ENCODE measurements at regions not wholly inside any gene's neighbourhood (a gene's known extent, or its start where the extent isn't known, plus 50 kb on each side); places are given as distances from the start of the nearest gene placed in this dataset.

DNA sequence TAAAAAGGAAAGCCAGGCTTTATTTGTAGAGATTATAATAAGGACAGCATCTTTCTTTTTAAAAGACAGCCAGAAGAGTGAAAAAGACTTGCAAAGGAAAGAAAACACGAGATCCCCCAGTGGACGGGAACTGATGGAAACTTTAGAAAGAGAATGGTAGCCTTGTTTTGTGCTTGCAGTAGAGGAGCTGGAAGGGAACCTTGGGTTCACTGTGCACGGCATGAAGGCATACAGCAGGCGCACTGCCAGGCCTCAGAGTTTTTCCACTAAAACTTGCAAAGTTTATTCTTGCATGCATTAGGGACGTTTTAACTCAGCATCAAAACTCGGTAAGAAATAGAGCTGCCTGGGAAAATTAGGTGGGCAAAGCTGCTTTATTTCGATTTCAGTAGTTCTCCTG, 248.6 kb downstream of the IRX1 start:
- no peaks in the 10 kb centered on the region for H3K27me3 Mint-ChIP-seq
- H3K9me3 ChIP-seq (ENCODE audit: control insufficient read depth in 2 of 3, low read length in 3 of 3): no peaks in the 10 kb centered on the region
- POLR2A ChIA-PET: no interaction called here
- no peaks in the 10 kb centered on the region for H3K27me3 ChIP-seq (ENCODE audit: control insufficient read depth in 2 of 2, insufficient read depth in 2 of 2, low read length in 2 of 2)
- H3K36me3 ChIP-seq (ENCODE audit: control insufficient read depth in 2 of 3, insufficient read depth in 3 of 3, low read length in 3 of 3): no peaks in the 10 kb centered on the region
- H3K27ac Mint-ChIP-seq: no peak overlapping the region
- intact Hi-C loops (cut with micrococcal nuclease): no loop called here
- H3K36me3 Mint-ChIP-seq: no peaks in the 10 kb centered on the region
- no peak overlapping the region for H3K4me3 Mint-ChIP-seq
- CTCF ChIA-PET: no interaction called here
- ATAC-seq: no peak
- H3K9me3 Mint-ChIP-seq: peaks cover 0 to 11% (median 0%) of the 10 kb centered on the region in 11 donors
- no peak for DNase-seq
- no peaks in the 10 kb centered on the region for H3K4me1 Mint-ChIP-seq
- no peaks in the 10 kb centered on the region for H3K4me1 ChIP-seq (ENCODE audit: control insufficient read depth in 2 of 2, insufficient read depth in 2 of 2, low read length in 2 of 2)
- no peak overlapping the region for H3K27ac ChIP-seq (ENCODE audit: low read depth, low read length)
- H3K4me3 ChIP-seq (ENCODE audit: low read length): no peak overlapping the region

DNA sequence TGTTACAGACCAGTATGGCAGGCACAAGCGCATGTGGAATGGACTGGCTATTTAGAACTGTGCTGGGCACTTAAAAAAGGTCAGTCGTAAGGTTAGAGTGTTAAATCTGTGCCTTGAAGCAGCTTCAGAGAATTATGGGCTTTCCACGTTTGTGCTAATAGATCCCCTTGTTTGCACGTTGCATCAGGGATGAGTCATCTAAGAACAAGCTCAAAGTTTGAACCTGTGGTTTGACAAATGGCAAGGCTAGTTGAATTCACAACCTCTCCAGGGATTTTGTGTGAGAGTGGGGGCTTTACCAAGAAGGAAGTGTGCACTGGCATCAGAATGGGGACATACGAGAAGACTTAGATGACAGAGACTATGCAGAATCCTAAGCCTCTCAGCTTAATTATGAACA, 249.6 kb downstream of the IRX1 start:
- ATAC-seq (no peak), DNase-seq (no peak)
- no peak overlapping the region for H3K4me3 Mint-ChIP-seq
- intact Hi-C loops (cut with micrococcal nuclease): no loop called here
- H3K27me3 Mint-ChIP-seq: no peaks in the 10 kb centered on the region
- POLR2A ChIA-PET: no interaction called here
- no peaks in the 10 kb centered on the region for H3K4me1 ChIP-seq (ENCODE audit: control insufficient read depth in 2 of 2, insufficient read depth in 2 of 2, low read length in 2 of 2)
- no peak overlapping the region for H3K27ac Mint-ChIP-seq
- no peak overlapping the region for H3K27ac ChIP-seq (ENCODE audit: low read depth, low read length)
- no peaks in the 10 kb centered on the region for H3K9me3 ChIP-seq (ENCODE audit: control insufficient read depth in 2 of 3, low read length in 3 of 3)
- CTCF ChIA-PET: no interaction called here
- H3K27me3 ChIP-seq (ENCODE audit: control insufficient read depth in 2 of 2, insufficient read depth in 2 of 2, low read length in 2 of 2): no peaks in the 10 kb centered on the region
- H3K4me1 Mint-ChIP-seq: no peaks in the 10 kb centered on the region
- H3K36me3 Mint-ChIP-seq: no peaks in the 10 kb centered on the region
- H3K9me3 Mint-ChIP-seq: peaks cover 0 to 11% (median 0%) of the 10 kb centered on the region in 11 donors
- no peaks in the 10 kb centered on the region for H3K36me3 ChIP-seq (ENCODE audit: control insufficient read depth in 2 of 3, insufficient read depth in 3 of 3, low read length in 3 of 3)
- H3K4me3 ChIP-seq (ENCODE audit: low read length): no peak overlapping the region

DNA sequence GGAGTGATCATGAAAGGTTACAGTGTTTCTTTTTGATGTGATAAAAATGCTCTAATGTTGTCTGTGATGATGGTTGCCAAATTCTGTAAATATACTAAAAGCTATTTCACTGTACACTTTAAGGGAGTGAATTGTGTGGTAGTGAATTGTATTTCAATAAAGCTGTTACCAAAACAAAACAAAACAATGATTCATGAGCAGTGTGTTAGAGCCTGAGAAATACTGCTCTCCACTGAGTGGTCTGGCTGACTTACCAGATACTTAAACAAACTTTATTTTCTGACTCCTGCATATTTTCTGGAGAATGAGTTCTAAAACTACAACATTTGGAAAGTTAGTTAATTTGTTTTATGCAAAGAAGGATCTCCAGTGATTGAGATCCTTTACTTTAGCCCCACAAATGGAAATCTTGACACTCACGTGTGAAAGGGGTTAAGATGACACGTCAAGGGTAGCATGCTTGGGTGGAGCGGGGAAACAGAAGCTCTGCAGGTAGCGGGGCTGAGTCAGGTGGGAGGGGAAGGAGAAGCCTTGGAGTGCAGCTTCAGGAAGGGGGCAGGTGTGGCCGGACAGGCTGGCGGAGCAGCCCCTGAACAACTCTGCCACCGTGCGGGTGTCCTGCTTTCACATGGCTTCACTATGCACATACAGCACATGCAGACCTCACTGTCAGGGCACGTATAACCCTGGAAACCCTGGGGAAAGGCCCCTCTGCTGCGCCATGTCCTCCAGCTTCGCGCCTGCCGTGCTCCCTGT, 256.7 kb downstream of the IRX1 start:
- no peaks in the 10 kb centered on the region for H3K9me3 ChIP-seq (ENCODE audit: control insufficient read depth in 2 of 3, low read length in 3 of 3)
- H3K27ac ChIP-seq (ENCODE audit: low read depth, low read length): no peak overlapping the region
- Mint-ChIP-seq H3K4me1 (no peaks in the 10 kb centered on the region), H3K9me3 (peaks cover 0 to 5% (median 0%) of the 10 kb centered on the region in 11 donors), H3K27me3 (peaks cover 0 to under 1% (median 0%) of the 10 kb centered on the region in 5 donors), H3K27ac (no peak overlapping the region), H3K36me3 (no peaks in the 10 kb centered on the region), H3K4me3 (no peak overlapping the region)
- no peaks in the 10 kb centered on the region for H3K36me3 ChIP-seq (ENCODE audit: control insufficient read depth in 2 of 3, insufficient read depth in 3 of 3, low read length in 3 of 3)
- H3K4me3 ChIP-seq (ENCODE audit: low read length): no peak overlapping the region
- no peaks in the 10 kb centered on the region for H3K27me3 ChIP-seq (ENCODE audit: control insufficient read depth in 2 of 2, insufficient read depth in 2 of 2, low read length in 2 of 2)
- no peaks in the 10 kb centered on the region for H3K4me1 ChIP-seq (ENCODE audit: control insufficient read depth in 2 of 2, insufficient read depth in 2 of 2, low read length in 2 of 2)
- no peak for ATAC-seq
- no peak for DNase-seq
- intact Hi-C loops (cut with micrococcal nuclease): no loop called here
- ChIA-PET POLR2A (no interaction called here), CTCF (no interaction called here)

DNA sequence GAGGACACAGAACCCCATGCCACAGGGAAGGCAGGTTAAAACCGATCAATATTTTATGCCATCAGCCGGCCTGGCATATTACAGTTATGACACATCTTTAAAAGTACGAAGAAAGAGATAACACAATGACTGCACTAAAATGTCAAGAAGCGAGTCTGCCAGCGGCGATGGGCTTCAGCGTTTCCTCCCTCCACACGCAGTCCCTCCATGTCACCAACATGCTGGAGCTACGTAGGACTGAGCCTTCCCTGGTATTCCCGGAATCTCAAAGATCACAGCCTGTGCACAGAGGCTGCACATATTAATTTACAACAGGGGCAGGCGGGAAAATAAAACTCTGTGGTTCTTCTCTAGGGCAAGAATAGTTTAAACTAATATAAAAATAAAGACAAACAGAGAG, 257.7 kb downstream of the IRX1 start:
- DNase-seq (no peak), ATAC-seq (no peak)
- ChIA-PET POLR2A (no interaction called here), CTCF (no interaction called here)
- H3K27ac Mint-ChIP-seq: no peak overlapping the region
- H3K36me3 Mint-ChIP-seq: no peaks in the 10 kb centered on the region
- Histone ChIP-seq H3K4me3 (ENCODE audit: low read length) (no peak overlapping the region), H3K9me3 (ENCODE audit: control insufficient read depth in 2 of 3, low read length in 3 of 3) (no peaks in the 10 kb centered on the region), H3K27me3 (ENCODE audit: control insufficient read depth in 2 of 2, insufficient read depth in 2 of 2, low read length in 2 of 2) (no peaks in the 10 kb centered on the region), H3K36me3 (ENCODE audit: control insufficient read depth in 2 of 3, insufficient read depth in 3 of 3, low read length in 3 of 3) (no peaks in the 10 kb centered on the region), H3K27ac (ENCODE audit: low read depth, low read length) (no peak overlapping the region), H3K4me1 (ENCODE audit: control insufficient read depth in 2 of 2, insufficient read depth in 2 of 2, low read length in 2 of 2) (no peaks in the 10 kb centered on the region)
- intact Hi-C loops (cut with micrococcal nuclease): no loop called here
- H3K9me3 Mint-ChIP-seq: peaks cover 0 to 5% (median 0%) of the 10 kb centered on the region in 11 donors
- no peaks in the 10 kb centered on the region for H3K4me1 Mint-ChIP-seq
- peaks cover 0 to 5% (median 0%) of the 10 kb centered on the region in 5 donors for H3K27me3 Mint-ChIP-seq
- no peak overlapping the region for H3K4me3 Mint-ChIP-seq

DNA sequence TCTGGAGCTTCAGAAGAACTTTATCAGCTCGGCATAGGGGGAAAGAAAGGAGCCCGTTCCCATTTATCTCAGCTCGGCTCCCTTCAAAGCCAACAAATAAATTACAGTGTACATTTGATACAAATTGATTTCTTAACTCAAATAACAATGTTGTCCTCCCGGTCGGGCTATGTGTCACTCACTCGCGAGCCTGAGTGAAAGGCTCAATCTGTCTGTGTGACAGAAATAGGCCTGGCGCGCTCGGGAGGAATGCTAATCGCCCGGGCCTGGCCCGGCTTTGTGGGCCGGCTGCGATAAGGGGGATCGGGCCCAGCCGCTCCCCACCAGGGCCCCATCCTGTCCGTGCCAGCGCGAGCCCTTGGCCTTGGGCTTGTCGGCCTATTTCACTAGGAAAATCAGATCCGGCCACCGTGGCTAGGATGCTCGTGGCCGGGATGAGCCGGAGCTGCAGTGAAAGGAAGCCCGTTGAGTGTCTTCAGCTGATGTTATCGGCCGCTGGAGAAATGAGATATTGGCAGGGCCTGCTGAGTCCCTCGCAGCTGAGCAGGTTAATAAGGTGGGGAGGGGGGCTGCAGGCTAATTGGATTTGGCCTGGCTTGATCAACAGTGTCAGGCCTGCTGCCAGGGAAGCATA, 258.7 kb downstream of the IRX1 start:
- DNase-seq (no peak), ATAC-seq (no peak)
- Mint-ChIP-seq H3K36me3 (no peaks in the 10 kb centered on the region), H3K4me1 (no peaks in the 10 kb centered on the region), H3K9me3 (peaks cover 0 to 5% (median 2%) of the 10 kb centered on the region in 11 donors), H3K27ac (no peak overlapping the region), H3K27me3 (peaks cover 0 to 5% (median 0%) of the 10 kb centered on the region in 5 donors), H3K4me3 (no peak overlapping the region)
- no peak overlapping the region for H3K27ac ChIP-seq (ENCODE audit: low read depth, low read length)
- H3K4me1 ChIP-seq (ENCODE audit: control insufficient read depth in 2 of 2, insufficient read depth in 2 of 2, low read length in 2 of 2): no peaks in the 10 kb centered on the region
- H3K27me3 ChIP-seq (ENCODE audit: control insufficient read depth in 2 of 2, insufficient read depth in 2 of 2, low read length in 2 of 2): no peaks in the 10 kb centered on the region
- no peak overlapping the region for H3K4me3 ChIP-seq (ENCODE audit: low read length)
- ChIA-PET POLR2A (no interaction called here), CTCF (no interaction called here)
- no peaks in the 10 kb centered on the region for H3K9me3 ChIP-seq (ENCODE audit: control insufficient read depth in 2 of 3, low read length in 3 of 3)
- intact Hi-C loops (cut with micrococcal nuclease): no loop called here
- no peaks in the 10 kb centered on the region for H3K36me3 ChIP-seq (ENCODE audit: control insufficient read depth in 2 of 3, insufficient read depth in 3 of 3, low read length in 3 of 3)

DNA sequence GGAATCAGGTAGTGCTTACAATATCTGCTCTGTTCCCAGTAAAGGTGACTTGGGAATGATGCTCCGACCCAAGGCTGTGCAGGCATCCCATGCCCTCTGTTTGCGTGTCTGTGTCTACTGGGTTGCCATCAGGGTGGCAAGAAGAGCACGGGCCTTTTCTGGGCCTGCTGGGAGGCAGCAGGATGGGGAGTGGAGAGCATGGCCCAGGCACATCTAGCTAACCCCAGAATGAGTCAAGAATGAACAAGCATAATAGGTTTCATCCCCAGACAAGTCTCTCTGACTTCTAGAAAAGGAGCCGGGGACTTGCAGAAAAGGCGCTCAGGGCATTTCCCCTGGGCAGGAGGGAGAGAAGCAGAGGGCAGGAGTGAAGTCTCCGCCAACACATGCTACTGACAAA, 260.4 kb downstream of the IRX1 start:
- Histone ChIP-seq H3K36me3 (ENCODE audit: control insufficient read depth in 2 of 3, insufficient read depth in 3 of 3, low read length in 3 of 3) (no peaks in the 10 kb centered on the region), H3K27me3 (ENCODE audit: control insufficient read depth in 2 of 2, insufficient read depth in 2 of 2, low read length in 2 of 2) (no peaks in the 10 kb centered on the region), H3K27ac (ENCODE audit: low read depth, low read length) (no peak overlapping the region), H3K4me3 (ENCODE audit: low read length) (no peak overlapping the region), H3K4me1 (ENCODE audit: control insufficient read depth in 2 of 2, insufficient read depth in 2 of 2, low read length in 2 of 2) (no peaks in the 10 kb centered on the region), H3K9me3 (ENCODE audit: control insufficient read depth in 2 of 3, low read length in 3 of 3) (no peaks in the 10 kb centered on the region)
- DNase-seq (no peak), ATAC-seq (no peak)
- POLR2A ChIA-PET: no interaction called here
- no peak overlapping the region for H3K4me3 Mint-ChIP-seq
- H3K27ac Mint-ChIP-seq: no peak overlapping the region
- no peaks in the 10 kb centered on the region for H3K36me3 Mint-ChIP-seq
- intact Hi-C loops (cut with micrococcal nuclease): no loop called here
- CTCF ChIA-PET: no interaction called here
- no peaks in the 10 kb centered on the region for H3K4me1 Mint-ChIP-seq
- peaks cover 0 to 5% (median 0%) of the 10 kb centered on the region in 5 donors for H3K27me3 Mint-ChIP-seq
- peaks cover 0 to 8% (median 2%) of the 10 kb centered on the region in 11 donors for H3K9me3 Mint-ChIP-seq

DNA sequence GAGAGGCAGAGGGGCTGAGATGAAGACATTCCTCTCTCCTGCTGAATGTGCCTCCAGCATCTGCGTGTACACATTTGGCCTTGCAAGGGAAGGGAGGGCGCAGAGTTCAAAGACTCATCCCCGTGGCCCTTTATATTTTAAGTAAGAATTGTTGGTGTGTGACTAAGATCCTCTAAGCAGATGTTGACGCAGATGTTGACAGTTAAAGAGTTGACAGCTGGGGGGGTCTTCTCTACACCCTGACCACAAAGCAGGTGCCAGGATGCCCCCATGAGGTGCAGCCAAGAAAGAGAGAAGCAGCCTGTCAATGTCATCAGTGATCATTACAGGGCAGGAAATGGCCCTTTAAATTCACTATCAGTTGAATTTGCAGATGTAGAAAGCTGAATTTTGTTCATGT, 262.9 kb downstream of the IRX1 start:
- no peaks in the 10 kb centered on the region for H3K9me3 ChIP-seq (ENCODE audit: control insufficient read depth in 2 of 3, low read length in 3 of 3)
- ChIA-PET POLR2A (no interaction called here), CTCF (no interaction called here)
- no peak for ATAC-seq
- H3K27me3 Mint-ChIP-seq: peaks cover 0 to 5% (median 0%) of the 10 kb centered on the region in 5 donors
- H3K4me1 Mint-ChIP-seq: no peaks in the 10 kb centered on the region
- DNase-seq: no peak
- no peak overlapping the region for H3K27ac Mint-ChIP-seq
- H3K36me3 ChIP-seq (ENCODE audit: control insufficient read depth in 2 of 3, insufficient read depth in 3 of 3, low read length in 3 of 3): no peaks in the 10 kb centered on the region
- no peak overlapping the region for H3K4me3 ChIP-seq (ENCODE audit: low read length)
- H3K27me3 ChIP-seq (ENCODE audit: control insufficient read depth in 2 of 2, insufficient read depth in 2 of 2, low read length in 2 of 2): no peaks in the 10 kb centered on the region
- H3K4me3 Mint-ChIP-seq: no peak overlapping the region
- no peaks in the 10 kb centered on the region for H3K36me3 Mint-ChIP-seq
- no peak overlapping the region for H3K27ac ChIP-seq (ENCODE audit: low read depth, low read length)
- intact Hi-C loops (cut with micrococcal nuclease): no loop called here
- no peaks in the 10 kb centered on the region for H3K4me1 ChIP-seq (ENCODE audit: control insufficient read depth in 2 of 2, insufficient read depth in 2 of 2, low read length in 2 of 2)
- H3K9me3 Mint-ChIP-seq: peaks cover 0 to 8% (median 1%) of the 10 kb centered on the region in 11 donors
